Mucosa of rectum (tissue), 2 donors: ENCODE measurements at regions not wholly inside any gene's neighbourhood (a gene's known extent, or its start where the extent isn't known, plus 50 kb on each side); places are given as distances from the start of the nearest gene placed in this dataset.
"Not testable (repeated sequence)": the region's sequence is repeated elsewhere in the genome, so short reads cannot be mapped to it uniquely, and the experiment has no call there.

Experiments used
- H3K27ac ChIP-seq, 2 donors: one replicate each; pipeline ENCODE4 v1.7.0; 2013; ENCODE audit warnings: inconsistent platforms in 2 of 2, low read depth in 2 of 2, low read length in 2 of 2
- H3K27me3 ChIP-seq, 2 donors: one replicate each; pipeline ENCODE4 v1.7.0; 2013; ENCODE audit warnings: low read length in 2 of 2; ENCODE audit not compliant: control insufficient read depth in 2 of 2, insufficient read depth in 2 of 2
- H3K36me3 ChIP-seq, 2 donors: one replicate each; pipeline ENCODE4 v1.7.0; 2013; ENCODE audit warnings: low read length in 2 of 2; ENCODE audit not compliant: control insufficient read depth in 2 of 2, insufficient read depth in 2 of 2
- H3K4me1 ChIP-seq, 2 donors: one replicate each; pipeline ENCODE4 v1.7.0; 2013; ENCODE audit warnings: low read length in 2 of 2, mild to moderate bottlenecking in 1 of 2; ENCODE audit not compliant: control insufficient read depth in 2 of 2, insufficient read depth in 2 of 2
- H3K4me3 ChIP-seq, 2 donors: one replicate each; pipeline ENCODE4 v1.7.0; 2013; ENCODE audit warnings: low read length in 2 of 2
- H3K9ac ChIP-seq, 2 donors: one replicate each; pipeline ENCODE4 v1.7.0; 2013; ENCODE audit warnings: low read length in 2 of 2, low read depth in 1 of 2, mild to moderate bottlenecking in 1 of 2
- H3K9me3 ChIP-seq, 2 donors: one replicate each; pipeline ENCODE4 v1.7.0; 2013; ENCODE audit warnings: low read length in 2 of 2; ENCODE audit not compliant: control insufficient read depth in 2 of 2
- donor health status: healthy.
- donor health status: Normal muscosa, but diverticular disease.

- H3K9me3 ChIP-seq, result no peaks in the 10 kb centered on the region
- H3K27ac ChIP-seq, result no peak overlapping the region
- no peaks in the 10 kb centered on the region for H3K36me3 ChIP-seq
- no peak overlapping the region for H3K9ac ChIP-seq
- no peaks in the 10 kb centered on the region for H3K4me1 ChIP-seq
- no peak overlapping the region for H3K4me3 ChIP-seq
- H3K27me3 ChIP-seq, result no peaks in the 10 kb centered on the region
These were observed 127.3 kb upstream of the FAM98A start for GRCh38 chr2:33726415-33726814.

- Histone ChIP-seq H3K27me3 (no peaks in the 10 kb centered on the region), H3K4me1 (no peaks in the 10 kb centered on the region), H3K27ac (no peak overlapping the region), H3K9me3 (no peaks in the 10 kb centered on the region), H3K36me3 (no peaks in the 10 kb centered on the region), H3K9ac (no peak overlapping the region), H3K4me3 (no peak overlapping the region)
These were observed 124.2 kb upstream of the FAM98A start for GRCh38 chr2:33723329-33723728.

GRCh38 chr2:33719067-33719466 lies 120.0 kb upstream of the FAM98A start:
- no peak overlapping the region for H3K4me3 ChIP-seq
- H3K27me3 ChIP-seq, result no peaks in the 10 kb centered on the region
- H3K4me1 ChIP-seq, result no peaks in the 10 kb centered on the region
- H3K9ac ChIP-seq, result no peak overlapping the region
- no peaks in the 10 kb centered on the region for H3K36me3 ChIP-seq
- no peak overlapping the region for H3K27ac ChIP-seq
- H3K9me3 ChIP-seq, result no peaks in the 10 kb centered on the region

GRCh38 chr2:33712674-33713073 lies 113.6 kb upstream of the FAM98A start:
- Histone ChIP-seq H3K36me3 (no peaks in the 10 kb centered on the region), H3K4me1 (no peaks in the 10 kb centered on the region), H3K4me3 (no peak overlapping the region), H3K9me3 (no peaks in the 10 kb centered on the region), H3K9ac (no peak overlapping the region), H3K27me3 (no peaks in the 10 kb centered on the region), H3K27ac (no peak overlapping the region)

- Histone ChIP-seq H3K27ac (no peak overlapping the region), H3K4me1 (no peaks in the 10 kb centered on the region), H3K27me3 (no peaks in the 10 kb centered on the region), H3K9me3 (no peaks in the 10 kb centered on the region), H3K4me3 (no peak overlapping the region), H3K9ac (no peak overlapping the region), H3K36me3 (no peaks in the 10 kb centered on the region)
These were observed 110.9 kb upstream of the FAM98A start for GRCh38 chr2:33709951-33710350.

GRCh38 chr2:33707312-33707711 lies 108.2 kb upstream of the FAM98A start:
- Histone ChIP-seq H3K9ac (no peak overlapping the region), H3K36me3 (no peaks in the 10 kb centered on the region), H3K27me3 (no peaks in the 10 kb centered on the region), H3K4me1 (no peaks in the 10 kb centered on the region), H3K9me3 (no peaks in the 10 kb centered on the region), H3K27ac (no peak overlapping the region), H3K4me3 (no peak overlapping the region)

GRCh38 chr2:33706410-33706809 lies 107.3 kb upstream of the FAM98A start:
- H3K27me3 ChIP-seq, result no peaks in the 10 kb centered on the region
- no peak overlapping the region for H3K27ac ChIP-seq
- H3K36me3 ChIP-seq, result no peaks in the 10 kb centered on the region
- H3K4me3 ChIP-seq, result no peak overlapping the region
- no peaks in the 10 kb centered on the region for H3K4me1 ChIP-seq
- no peaks in the 10 kb centered on the region for H3K9me3 ChIP-seq
- no peak overlapping the region for H3K9ac ChIP-seq

GRCh38 chr2:33704406-33704855 lies 105.3 kb upstream of the FAM98A start:
- no peak overlapping the region for H3K27ac ChIP-seq
- no peak overlapping the region for H3K4me3 ChIP-seq
- no peak overlapping the region for H3K9ac ChIP-seq
- H3K4me1 ChIP-seq, result no peaks in the 10 kb centered on the region
- no peaks in the 10 kb centered on the region for H3K27me3 ChIP-seq
- H3K9me3 ChIP-seq, result no peaks in the 10 kb centered on the region
- H3K36me3 ChIP-seq, result no peaks in the 10 kb centered on the region

GRCh38 chr2:33696234-33696633 lies 97.1 kb upstream of the FAM98A start:
- H3K4me3 ChIP-seq, result no peak overlapping the region
- H3K4me1 ChIP-seq, result no peaks in the 10 kb centered on the region
- H3K36me3 ChIP-seq, result no peaks in the 10 kb centered on the region
- H3K27ac ChIP-seq, result no peak overlapping the region
- H3K9ac ChIP-seq, result no peak overlapping the region
- H3K9me3 ChIP-seq, result no peaks in the 10 kb centered on the region
- no peaks in the 10 kb centered on the region for H3K27me3 ChIP-seq

GRCh38 chr2:33694904-33695303 lies 95.8 kb upstream of the FAM98A start:
- no peak overlapping the region for H3K4me3 ChIP-seq
- H3K9ac ChIP-seq, result no peak overlapping the region
- no peaks in the 10 kb centered on the region for H3K36me3 ChIP-seq
- no peaks in the 10 kb centered on the region for H3K27me3 ChIP-seq
- H3K4me1 ChIP-seq, result no peaks in the 10 kb centered on the region
- no peaks in the 10 kb centered on the region for H3K9me3 ChIP-seq
- H3K27ac ChIP-seq, result no peak overlapping the region

- not testable (repeated sequence) for H3K27me3 ChIP-seq, H3K9me3 ChIP-seq, H3K9ac ChIP-seq, H3K36me3 ChIP-seq, H3K4me3 ChIP-seq, H3K4me1 ChIP-seq, H3K27ac ChIP-seq
These were observed 91.6 kb upstream of the FAM98A start for GRCh38 chr2:33690686-33691085.
